ENCODE measurements at regions not wholly inside any gene's neighbourhood (a gene's known extent, or its start where the extent isn't known, plus 50 kb on each side); places are given as distances from the start of the nearest gene placed in this dataset.

DNA sequence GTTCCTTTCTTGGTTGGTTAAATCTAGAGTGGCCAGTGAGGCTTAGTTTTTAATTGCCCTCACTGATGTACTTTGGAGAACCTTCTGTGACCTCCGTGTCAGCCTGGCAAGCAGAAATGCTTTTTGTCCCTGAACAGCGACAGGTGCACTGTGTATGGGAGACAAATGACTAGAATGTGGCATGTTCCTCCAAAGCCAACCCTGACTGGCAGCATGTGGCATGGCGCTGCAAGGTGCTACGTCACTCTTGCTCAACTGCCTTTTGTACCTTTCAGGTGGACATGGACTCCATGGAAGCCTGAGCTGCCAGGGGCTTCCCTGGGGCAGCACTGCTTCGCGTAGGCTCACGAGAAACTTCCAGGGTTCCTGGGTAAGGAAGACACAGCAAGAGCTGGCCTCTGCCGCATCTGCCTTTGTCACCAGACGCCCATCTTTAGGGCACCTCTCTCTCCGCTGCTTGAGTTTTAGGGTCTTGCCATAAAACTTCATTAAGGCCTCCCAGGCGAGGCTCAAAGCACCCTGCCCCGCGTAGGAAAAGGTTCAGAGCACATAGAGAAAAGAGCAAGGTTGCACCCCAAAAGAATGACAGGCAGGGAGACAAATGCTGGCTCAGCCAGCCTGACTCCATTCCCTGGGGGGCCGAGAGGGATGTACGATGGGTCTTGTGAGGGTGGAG lies 167.1 kb upstream of the SOX1 start:
- TF ChIP-seq BHLHE40 (IDR thresholded peaks at IDR 0.05; ENCODE audit: borderline replicate concordance) (no peak), CTBP1 (IDR thresholded peaks at IDR 0.05; ENCODE audit: borderline replicate concordance) (no peak), TARDBP (IDR thresholded peaks at IDR 0.05) (no peak), ARNT (IDR thresholded peaks at IDR 0.05) (no peak), SP1 (IDR thresholded peaks at IDR 0.05) (no peak), SUZ12 (IDR thresholded peaks at IDR 0.05) (no peak), FOXK2 (IDR thresholded peaks at IDR 0.05) (no peak), LEF1 (IDR thresholded peaks at IDR 0.05; ENCODE audit: borderline replicate concordance) (no peak), FOXM1 (IDR thresholded peaks at IDR 0.05; ENCODE audit: borderline replicate concordance) (no peak), L3MBTL2 (conservative IDR thresholded peaks at IDR 0.05) (no peak), ZNF384 (IDR thresholded peaks at IDR 0.05) (no peak), FOXA1 (IDR thresholded peaks at IDR 0.05) (no peak), NFRKB (IDR thresholded peaks at IDR 0.05) (no peak), HDGF (IDR thresholded peaks at IDR 0.05; ENCODE audit: borderline replicate concordance) (no peak)

Data from HEK293T (cell line).